ENCODE measurements at regions not wholly inside any gene's neighbourhood (a gene's known extent, or its start where the extent isn't known, plus 50 kb on each side); places are given as distances from the start of the nearest gene placed in this dataset.

- Histone ChIP-seq H2BK5ac (ENCODE audit: insufficient read length, low read length) (no peak overlapping the region), H3K18ac (ENCODE audit: insufficient read length, low read depth, low read length) (no peak overlapping the region), H3K56ac (ENCODE audit: insufficient read length, low read depth, low read length) (no peak overlapping the region), H3K79me2 (ENCODE audit: insufficient read depth, low read length) (no peaks in the 10 kb centered on the region), H4K8ac (replicated peaks; ENCODE audit: insufficient read length, low read depth, low read length) (no peak overlapping the region), H3K4me1 (ENCODE audit: insufficient read depth, low read length) (no peaks in the 10 kb centered on the region), H2BK20ac (ENCODE audit: low read depth, low read length, poor library complexity, severe bottlenecking) (no peak overlapping the region), H3K9ac (ENCODE audit: extremely low read depth, insufficient read length, low read length) (no peak overlapping the region), H4K20me1 (ENCODE audit: control insufficient read depth, insufficient read depth, insufficient read length) (no peaks in the 10 kb centered on the region), H2BK15ac (ENCODE audit: low read depth, low read length) (no peak overlapping the region), H3K27ac (ENCODE audit: insufficient read length, low read depth, low read length) (no peak overlapping the region), H3K79me1 (ENCODE audit: insufficient read depth, low read depth, low read length, poor library complexity, severe bottlenecking) (no peaks in the 10 kb centered on the region), H3T11ph (ENCODE audit: low read length) (no peak overlapping the region), H3K14ac (ENCODE audit: insufficient read depth, low read length) (no peak overlapping the region), H3K23ac (ENCODE audit: insufficient read length, low read depth, low read length) (no peak overlapping the region), H2AK5ac (ENCODE audit: insufficient read length, low read length) (no peak overlapping the region), H3K23me2 (ENCODE audit: insufficient read length, low read depth, low read length, poor library complexity, severe bottlenecking) (no peaks in the 10 kb centered on the region), H3K4ac (ENCODE audit: low read depth, low read length) (no peak overlapping the region), H2AFZ (ENCODE audit: low read length) (no peak overlapping the region), H3K27me3 (ENCODE audit: insufficient read depth, low read length) (no peaks in the 10 kb centered on the region), H2BK12ac (ENCODE audit: insufficient read length, low read depth, low read length) (no peak overlapping the region), H2BK120ac (ENCODE audit: low read depth, low read length, poor library complexity, severe bottlenecking) (no peak overlapping the region), H4K91ac (ENCODE audit: insufficient read length, low read depth, low read length) (no peak overlapping the region), H3K4me2 (ENCODE audit: insufficient read depth, insufficient read length, low read length) (no peak overlapping the region), H3K9me3 (ENCODE audit: control insufficient read depth, low read depth, low read length) (peaks cover 3% of the 10 kb centered on the region), H4K5ac (ENCODE audit: insufficient read length, low read depth, low read length) (no peak overlapping the region)
- Mint-ChIP-seq H3K27me3 (ENCODE audit: low read depth) (peaks cover 16% of the 10 kb centered on the region), H3K4me3 (no peak overlapping the region), H3K27ac (no peak overlapping the region), H3K4me1 (peaks cover 0 to 6% of the 10 kb centered on the region in 2 experiments; a peak in 2 of 4 replicates), H3K36me3 (ENCODE audit: insufficient read depth in 1 of 3, low read depth in 3 of 3) (peaks cover 0 to 21% (median 0%) of the 10 kb centered on the region in 3 experiments; a peak in 4 of 7 replicates), H3K9me3 (peaks cover 25 to 31% of the 10 kb centered on the region in 2 experiments)
- WGBS (ENCODE audit: extremely low coverage, insufficient read length, low lambda C conversion rate): no CpG with 5 or more reads among the region's 5 CpGs
- no peak for TF ChIP-seq CTCF (conservative IDR thresholded peaks at IDR 0.05)
- DNase-seq: no peak
These were observed 249.6 kb upstream of the B3GAT1 start for GRCh38 chr11:134661660-134662059.
